GM12878 (cell line): ENCODE measurements at regions not wholly inside any gene's neighbourhood (a gene's known extent, or its start where the extent isn't known, plus 50 kb on each side); places are given as distances from the start of the nearest gene placed in this dataset.

ENCODE experiments used
- ATAC-seq: fragments of 200-7000 bp; cut with Tn5 transposase; 3 replicates; pipeline ENCODE4 v1.9.1; 2020; ENCODE audit warnings: mild to moderate bottlenecking, moderate library complexity
- BruUV-seq: library from RNA; stranded (reverse); fragments of 400-500 nt; replicated peaks from 2 replicates; lab custom pipeline; 2021; lab: Mats Ljungman, UMichigan
- CTCF ChIA-PET: fragments of 300-600 bp; sonication (Branson Sonifier 250); formaldehyde crosslinking; extraction: SDS; loops from one replicate; lab custom pipeline; 2021; ENCODE audit warnings: inconsistent platforms; lab: Yijun Ruan, JAX
- POLR2A ChIA-PET: fragments of 350-600 bp; formaldehyde crosslinking; extraction: SDS; loops from one replicate; lab custom pipeline; 2021; ENCODE audit warnings: inconsistent platforms; lab: Charles Lee
- RAD21 ChIA-PET: fragments of 300-600 bp; sonication (Branson Sonifier 250); formaldehyde crosslinking; loops from one replicate; lab custom pipeline; 2023; ENCODE audit warnings: antibody characterized with exemption; ENCODE audit not compliant: unreplicated experiment; lab: Charles Lee
- SMC1A ChIA-PET: fragments of 300-600 bp; sonication (Branson Sonifier 250); formaldehyde crosslinking; loops from one replicate; lab custom pipeline; 2023; ENCODE audit not compliant: unreplicated experiment, uncharacterized antibody; lab: Charles Lee
- DNase-seq: peaks from one replicate; pipeline ENCODE4 v3.0.0-alpha.2; 2011; ENCODE audit warnings: low read depth, low spot score
- FAIRE-seq: peaks from 3 replicates; lab custom pipeline; 2011; peaks lifted over from hg19 to GRCh38; lab: Jason Lieb, UNC
- H2AFZ ChIP-seq: 2 replicates; pipeline ENCODE4 v1.6.0; 2011; ENCODE audit warnings: low read depth, low read length, control low read depth; ENCODE audit not compliant: control insufficient read depth
- H3K27ac ChIP-seq: 2 replicates; pipeline ENCODE4 v1.5.1; 2011; ENCODE audit warnings: control low read depth; ENCODE audit not compliant: control insufficient read depth, insufficient read depth
- H3K27me3 ChIP-seq, 2 experiments: replicated peaks in 1 of 2; 2 replicates each; pipeline versions ENCODE4 v1.6.0 to v1.6.1; 2011; ENCODE audit warnings: low read length in 1 of 2; ENCODE audit not compliant: control insufficient read depth in 2 of 2, insufficient read depth in 2 of 2
- H3K36me3 ChIP-seq, 2 experiments: 2 replicates each; pipeline ENCODE4 v1.5.1; 2011; ENCODE audit warnings: low read length in 1 of 2; ENCODE audit not compliant: control insufficient read depth in 2 of 2, insufficient read depth in 2 of 2
- H3K4me1 ChIP-seq: 2 replicates; pipeline ENCODE4 v1.6.1; 2011; ENCODE audit warnings: mild to moderate bottlenecking, low read length, moderate library complexity, mixed read lengths; ENCODE audit not compliant: control insufficient read depth, insufficient read depth
- H3K4me2 ChIP-seq: 2 replicates; pipeline ENCODE4 v1.6.0; 2011; ENCODE audit warnings: control low read depth; ENCODE audit not compliant: control insufficient read depth, insufficient read depth
- H3K4me3 ChIP-seq: fragments of 200-600 bp; sonication (generic); 2 replicates; pipeline ENCODE4 v1.5.1; 2016
- H3K79me2 ChIP-seq: 2 replicates; pipeline ENCODE4 v1.6.0; 2011; ENCODE audit warnings: low read length; ENCODE audit not compliant: control insufficient read depth, insufficient read depth
- H3K9ac ChIP-seq: 2 replicates; pipeline ENCODE4 v1.8.0; 2011; ENCODE audit warnings: low read length, control low read depth, mixed read lengths; ENCODE audit not compliant: control insufficient read depth, insufficient read depth
- H3K9me3 ChIP-seq: replicated peaks from 3 replicates; pipeline ENCODE4 v1.5.1; 2011; ENCODE audit warnings: mild to moderate bottlenecking, low read length; ENCODE audit not compliant: control insufficient read depth, insufficient read depth
- H4K20me1 ChIP-seq: 2 replicates; pipeline ENCODE4 v1.6.0; 2011; ENCODE audit not compliant: control insufficient read depth, insufficient read depth
- CBX3 ChIP-seq: fragments of 200-600 bp; sonication (generic); IDR thresholded peaks from 2 replicates; pipeline ENCODE4 v1.6.1; 2016; ENCODE audit warnings: low read depth, borderline replicate concordance
- DPF2 ChIP-seq: fragments of 450-650 bp; IDR thresholded peaks from 2 replicates; pipeline ENCODE4 v1.6.1; 2017; ENCODE audit warnings: mild to moderate bottlenecking
- FOXM1 ChIP-seq: IDR thresholded peaks from 2 replicates; pipeline ENCODE4 v1.6.1; 2012; ENCODE audit warnings: low read depth, mild to moderate bottlenecking, inconsistent platforms, low read length, moderate library complexity
- LARP7 ChIP-seq: fragments of 450-650 bp; IDR thresholded peaks from 2 replicates; pipeline ENCODE4 v1.6.1; 2017; ENCODE audit warnings: mild to moderate bottlenecking
- MEF2B ChIP-seq: fragments of 450-650 bp; IDR thresholded peaks from 2 replicates; pipeline ENCODE4 v1.6.1; 2018; ENCODE audit warnings: mild to moderate bottlenecking, moderate library complexity; ENCODE audit not compliant: partially characterized antibody, poor library complexity, severe bottlenecking
- RB1 ChIP-seq: fragments of 450-650 bp; formaldehyde crosslinking; IDR thresholded peaks from 2 replicates; pipeline ENCODE4 v1.6.1; 2017; ENCODE audit warnings: mild to moderate bottlenecking, borderline replicate concordance
- SMC3 ChIP-seq: IDR thresholded peaks from 2 replicates; pipeline ENCODE4 v1.6.1; 2011; ENCODE audit warnings: low read length, improper control_type of control experiment, borderline replicate concordance
- ZNF217 ChIP-seq: fragments of 450-650 bp; IDR thresholded peaks from 2 replicates; pipeline ENCODE4 v1.6.1; 2017; ENCODE audit warnings: antibody characterized with exemption, mild to moderate bottlenecking
- in situ Hi-C: fragments of 300-500 bp; cut with MboI; formaldehyde crosslinking; loops from 9 replicates; pipeline ENCODE4 v1.14.3; 2018; ENCODE audit warnings: mixed read lengths
- intact Hi-C: fragments of 100-400 bp; cut with micrococcal nuclease; formaldehyde crosslinking; loops from one replicate; pipeline ENCODE4 v1.14.2; 2022; ENCODE audit not compliant: unreplicated experiment
- TF ChIP-seq, protein P1 (sequence below): IDR thresholded peaks from 2 replicates; pipeline ENCODE4 v1.6.1; 2012; ENCODE audit warnings: mild to moderate bottlenecking, low read depth, low read length
- TF ChIP-seq, protein P2 (sequence below): fragments of 450-650 bp; formaldehyde crosslinking; IDR thresholded peaks from 2 replicates; pipeline ENCODE4 v1.5.0; 2022; ENCODE audit warnings: mild to moderate bottlenecking, missing genetic modification characterization
- TF ChIP-seq, protein P3 (sequence below): fragments of 150-350 bp; IDR thresholded peaks from 2 replicates; pipeline ENCODE4 v1.6.1; 2014; ENCODE audit warnings: mild to moderate bottlenecking, low read depth, low read length
- TF ChIP-seq, protein P4 (sequence below): IDR thresholded peaks from 2 replicates; pipeline ENCODE4 v1.6.1; 2011; ENCODE audit warnings: borderline replicate concordance, low read depth, mild to moderate bottlenecking, moderate library complexity, mixed read lengths, low read length; ENCODE audit not compliant: insufficient read depth; ENCODE audit errors: extremely low read length
- TF ChIP-seq, protein P5 (sequence below): fragments of 450-650 bp; formaldehyde crosslinking; IDR thresholded peaks from 2 replicates; pipeline ENCODE4 v1.4.0; 2022; ENCODE audit warnings: mild to moderate bottlenecking, moderate library complexity

DNA sequence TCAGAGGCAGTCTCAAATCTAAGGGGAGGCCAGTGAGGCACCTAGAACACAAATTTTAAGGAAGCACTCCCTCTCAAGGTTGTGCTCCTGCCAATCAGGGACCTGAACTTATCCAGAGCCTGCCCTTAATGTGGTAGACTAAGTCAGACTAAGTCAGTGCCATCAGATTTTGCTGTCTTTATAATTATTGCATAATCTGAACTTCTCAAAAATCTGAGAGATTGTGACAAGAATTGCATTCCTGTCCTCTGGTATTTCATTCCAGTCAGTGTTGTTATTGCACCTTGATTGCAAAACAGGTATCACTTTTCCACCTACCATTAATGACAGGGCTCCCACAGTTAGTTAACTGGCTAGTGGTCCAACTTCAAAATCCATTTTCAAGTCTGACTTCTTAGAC, 197.1 kb upstream of the HCN1 start:
- in situ Hi-C loops, result no loop called here
- no TSS peak for BruUV-seq
- TF ChIP-seq, protein P1, sequence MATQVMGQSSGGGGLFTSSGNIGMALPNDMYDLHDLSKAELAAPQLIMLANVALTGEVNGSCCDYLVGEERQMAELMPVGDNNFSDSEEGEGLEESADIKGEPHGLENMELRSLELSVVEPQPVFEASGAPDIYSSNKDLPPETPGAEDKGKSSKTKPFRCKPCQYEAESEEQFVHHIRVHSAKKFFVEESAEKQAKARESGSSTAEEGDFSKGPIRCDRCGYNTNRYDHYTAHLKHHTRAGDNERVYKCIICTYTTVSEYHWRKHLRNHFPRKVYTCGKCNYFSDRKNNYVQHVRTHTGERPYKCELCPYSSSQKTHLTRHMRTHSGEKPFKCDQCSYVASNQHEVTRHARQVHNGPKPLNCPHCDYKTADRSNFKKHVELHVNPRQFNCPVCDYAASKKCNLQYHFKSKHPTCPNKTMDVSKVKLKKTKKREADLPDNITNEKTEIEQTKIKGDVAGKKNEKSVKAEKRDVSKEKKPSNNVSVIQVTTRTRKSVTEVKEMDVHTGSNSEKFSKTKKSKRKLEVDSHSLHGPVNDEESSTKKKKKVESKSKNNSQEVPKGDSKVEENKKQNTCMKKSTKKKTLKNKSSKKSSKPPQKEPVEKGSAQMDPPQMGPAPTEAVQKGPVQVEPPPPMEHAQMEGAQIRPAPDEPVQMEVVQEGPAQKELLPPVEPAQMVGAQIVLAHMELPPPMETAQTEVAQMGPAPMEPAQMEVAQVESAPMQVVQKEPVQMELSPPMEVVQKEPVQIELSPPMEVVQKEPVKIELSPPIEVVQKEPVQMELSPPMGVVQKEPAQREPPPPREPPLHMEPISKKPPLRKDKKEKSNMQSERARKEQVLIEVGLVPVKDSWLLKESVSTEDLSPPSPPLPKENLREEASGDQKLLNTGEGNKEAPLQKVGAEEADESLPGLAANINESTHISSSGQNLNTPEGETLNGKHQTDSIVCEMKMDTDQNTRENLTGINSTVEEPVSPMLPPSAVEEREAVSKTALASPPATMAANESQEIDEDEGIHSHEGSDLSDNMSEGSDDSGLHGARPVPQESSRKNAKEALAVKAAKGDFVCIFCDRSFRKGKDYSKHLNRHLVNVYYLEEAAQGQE, result no peak
- no peak for TF ChIP-seq RB1
- TF ChIP-seq LARP7, result no peak
- TF ChIP-seq CBX3, result no peak
- no peak for TF ChIP-seq ZNF217
- TF ChIP-seq, protein P2, sequence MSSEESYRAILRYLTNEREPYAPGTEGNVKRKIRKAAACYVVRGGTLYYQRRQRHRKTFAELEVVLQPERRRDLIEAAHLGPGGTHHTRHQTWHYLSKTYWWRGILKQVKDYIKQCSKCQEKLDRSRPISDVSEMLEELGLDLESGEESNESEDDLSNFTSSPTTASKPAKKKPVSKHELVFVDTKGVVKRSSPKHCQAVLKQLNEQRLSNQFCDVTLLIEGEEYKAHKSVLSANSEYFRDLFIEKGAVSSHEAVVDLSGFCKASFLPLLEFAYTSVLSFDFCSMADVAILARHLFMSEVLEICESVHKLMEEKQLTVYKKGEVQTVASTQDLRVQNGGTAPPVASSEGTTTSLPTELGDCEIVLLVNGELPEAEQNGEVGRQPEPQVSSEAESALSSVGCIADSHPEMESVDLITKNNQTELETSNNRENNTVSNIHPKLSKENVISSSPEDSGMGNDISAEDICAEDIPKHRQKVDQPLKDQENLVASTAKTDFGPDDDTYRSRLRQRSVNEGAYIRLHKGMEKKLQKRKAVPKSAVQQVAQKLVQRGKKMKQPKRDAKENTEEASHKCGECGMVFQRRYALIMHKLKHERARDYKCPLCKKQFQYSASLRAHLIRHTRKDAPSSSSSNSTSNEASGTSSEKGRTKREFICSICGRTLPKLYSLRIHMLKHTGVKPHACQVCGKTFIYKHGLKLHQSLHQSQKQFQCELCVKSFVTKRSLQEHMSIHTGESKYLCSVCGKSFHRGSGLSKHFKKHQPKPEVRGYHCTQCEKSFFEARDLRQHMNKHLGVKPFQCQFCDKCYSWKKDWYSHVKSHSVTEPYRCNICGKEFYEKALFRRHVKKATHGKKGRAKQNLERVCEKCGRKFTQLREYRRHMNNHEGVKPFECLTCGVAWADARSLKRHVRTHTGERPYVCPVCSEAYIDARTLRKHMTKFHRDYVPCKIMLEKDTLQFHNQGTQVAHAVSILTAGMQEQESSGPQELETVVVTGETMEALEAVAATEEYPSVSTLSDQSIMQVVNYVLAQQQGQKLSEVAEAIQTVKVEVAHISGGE, result no peak
- TF ChIP-seq, protein P3, sequence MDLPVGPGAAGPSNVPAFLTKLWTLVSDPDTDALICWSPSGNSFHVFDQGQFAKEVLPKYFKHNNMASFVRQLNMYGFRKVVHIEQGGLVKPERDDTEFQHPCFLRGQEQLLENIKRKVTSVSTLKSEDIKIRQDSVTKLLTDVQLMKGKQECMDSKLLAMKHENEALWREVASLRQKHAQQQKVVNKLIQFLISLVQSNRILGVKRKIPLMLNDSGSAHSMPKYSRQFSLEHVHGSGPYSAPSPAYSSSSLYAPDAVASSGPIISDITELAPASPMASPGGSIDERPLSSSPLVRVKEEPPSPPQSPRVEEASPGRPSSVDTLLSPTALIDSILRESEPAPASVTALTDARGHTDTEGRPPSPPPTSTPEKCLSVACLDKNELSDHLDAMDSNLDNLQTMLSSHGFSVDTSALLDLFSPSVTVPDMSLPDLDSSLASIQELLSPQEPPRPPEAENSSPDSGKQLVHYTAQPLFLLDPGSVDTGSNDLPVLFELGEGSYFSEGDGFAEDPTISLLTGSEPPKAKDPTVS, result no peak
- TF ChIP-seq DPF2, result no peak
- no peak for TF ChIP-seq MEF2B
- TF ChIP-seq, protein P4, sequence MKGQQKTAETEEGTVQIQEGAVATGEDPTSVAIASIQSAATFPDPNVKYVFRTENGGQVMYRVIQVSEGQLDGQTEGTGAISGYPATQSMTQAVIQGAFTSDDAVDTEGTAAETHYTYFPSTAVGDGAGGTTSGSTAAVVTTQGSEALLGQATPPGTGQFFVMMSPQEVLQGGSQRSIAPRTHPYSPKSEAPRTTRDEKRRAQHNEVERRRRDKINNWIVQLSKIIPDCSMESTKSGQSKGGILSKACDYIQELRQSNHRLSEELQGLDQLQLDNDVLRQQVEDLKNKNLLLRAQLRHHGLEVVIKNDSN, result no peak
- TF ChIP-seq, protein P5, sequence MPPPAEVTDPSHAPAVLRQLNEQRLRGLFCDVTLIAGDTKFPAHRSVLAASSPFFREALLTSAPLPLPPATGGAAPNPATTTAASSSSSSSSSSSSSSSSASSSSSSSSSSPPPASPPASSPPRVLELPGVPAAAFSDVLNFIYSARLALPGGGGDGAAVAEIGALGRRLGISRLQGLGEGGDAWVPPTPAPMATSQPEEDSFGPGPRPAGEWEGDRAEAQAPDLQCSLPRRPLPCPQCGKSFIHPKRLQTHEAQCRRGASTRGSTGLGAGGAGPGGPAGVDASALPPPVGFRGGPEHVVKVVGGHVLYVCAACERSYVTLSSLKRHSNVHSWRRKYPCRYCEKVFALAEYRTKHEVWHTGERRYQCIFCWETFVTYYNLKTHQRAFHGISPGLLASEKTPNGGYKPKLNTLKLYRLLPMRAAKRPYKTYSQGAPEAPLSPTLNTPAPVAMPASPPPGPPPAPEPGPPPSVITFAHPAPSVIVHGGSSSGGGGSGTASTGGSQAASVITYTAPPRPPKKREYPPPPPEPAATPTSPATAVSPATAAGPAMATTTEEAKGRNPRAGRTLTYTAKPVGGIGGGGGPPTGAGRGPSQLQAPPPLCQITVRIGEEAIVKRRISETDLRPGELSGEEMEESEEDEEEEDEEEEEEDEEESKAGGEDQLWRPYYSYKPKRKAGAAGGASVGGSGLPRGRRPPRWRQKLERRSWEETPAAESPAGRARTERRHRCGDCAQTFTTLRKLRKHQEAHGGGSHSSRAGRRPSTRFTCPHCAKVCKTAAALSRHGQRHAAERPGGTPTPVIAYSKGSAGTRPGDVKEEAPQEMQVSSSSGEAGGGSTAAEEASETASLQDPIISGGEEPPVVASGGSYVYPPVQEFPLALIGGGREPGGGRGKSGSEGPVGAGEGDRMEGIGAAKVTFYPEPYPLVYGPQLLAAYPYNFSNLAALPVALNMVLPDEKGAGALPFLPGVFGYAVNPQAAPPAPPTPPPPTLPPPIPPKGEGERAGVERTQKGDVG (CRISPR knock-in tag), result no peak
- TF ChIP-seq SMC3, result no peak
- TF ChIP-seq FOXM1, result no peak

More for the DNA sequence above, 197.1 kb upstream of the HCN1 start:
- no peaks in the 10 kb centered on the region for H3K4me1 ChIP-seq
- SMC1A ChIA-PET, result no interaction called here
- no peak for ATAC-seq
- no peak overlapping the region for H3K9ac ChIP-seq
- intact Hi-C loops, result no loop called here
- FAIRE-seq, result no peak
- no peak overlapping the region for H3K4me2 ChIP-seq
- no peaks in the 10 kb centered on the region for H3K27me3 ChIP-seq
- H3K4me3 ChIP-seq, result no peak overlapping the region
- H4K20me1 ChIP-seq, result no peaks in the 10 kb centered on the region
- no peak for DNase-seq
- H3K27ac ChIP-seq, result no peak overlapping the region
- H2AFZ ChIP-seq, result no peak overlapping the region
- POLR2A ChIA-PET, result no interaction called here
- CTCF ChIA-PET, result no interaction called here
- no peaks in the 10 kb centered on the region for H3K79me2 ChIP-seq
- RAD21 ChIA-PET, result no interaction called here
- no peaks in the 10 kb centered on the region for H3K36me3 ChIP-seq
- H3K9me3 ChIP-seq, result no peaks in the 10 kb centered on the region; the same call in 2 of the 3 replicates
